SK-N-SH (cell line): ENCODE measurements at regions not wholly inside any gene's neighbourhood (a gene's known extent, or its start where the extent isn't known, plus 50 kb on each side); places are given as distances from the start of the nearest gene placed in this dataset.

ENCODE experiments used
- CHD2 ChIP-seq: fragments of 150-350 bp; IDR thresholded peaks from 2 replicates; pipeline ENCODE4 v1.6.1; 2018; ENCODE audit warnings: low read length; ENCODE audit not compliant: partially characterized antibody
- ELF1 ChIP-seq: IDR thresholded peaks from 2 replicates; pipeline ENCODE4 v1.4.0; 2012
- EP300 ChIP-seq, 2 experiments: IDR thresholded peaks; 2 replicates each; pipeline versions ENCODE4 v1.4.0 to v1.6.1; 2012; ENCODE audit warnings: borderline replicate concordance in 1 of 2, low read depth in 1 of 2, low read length in 1 of 2
- EZH2phosphoT487 ChIP-seq: fragments of 200-600 bp; sonication (generic); IDR thresholded peaks from 2 replicates; pipeline ENCODE4 v1.6.1; 2017; ENCODE audit warnings: low read depth, mixed run types, mild to moderate bottlenecking, antibody characterized with exemption, moderate library complexity, borderline replicate concordance
- GATA2 ChIP-seq: sonication (generic); formaldehyde crosslinking; IDR thresholded peaks from 2 replicates; pipeline ENCODE4 v1.5.0; 2020; ENCODE audit warnings: mild to moderate bottlenecking, missing genetic modification reagents
- POLR2AphosphoS5 ChIP-seq: IDR thresholded peaks from 2 replicates; pipeline ENCODE4 v1.6.1; 2012; ENCODE audit warnings: low read depth, low read length
- YY1 ChIP-seq: IDR thresholded peaks from 2 replicates; pipeline ENCODE4 v1.4.0; 2012; ENCODE audit warnings: low read depth, mild to moderate bottlenecking
- TF ChIP-seq, protein P1 (sequence below): IDR thresholded peaks from 2 replicates; pipeline ENCODE4 v1.6.1; 2012; ENCODE audit warnings: mild to moderate bottlenecking, low read depth, low read length, moderate library complexity
- TF ChIP-seq, protein P2 (sequence below): fragments of 200-600 bp; sonication (generic); IDR thresholded peaks from 2 replicates; pipeline ENCODE4 v1.6.1; 2017; ENCODE audit warnings: antibody characterized with exemption, mild to moderate bottlenecking, moderate library complexity
- TF ChIP-seq, protein P3 (sequence below): fragments of 150-350 bp; IDR thresholded peaks from 2 replicates; pipeline ENCODE4 v1.6.1; 2017; ENCODE audit warnings: antibody characterized with exemption, low read length, low read depth, borderline replicate concordance
- TF ChIP-seq, protein P4 (sequence below): IDR thresholded peaks from 2 replicates; pipeline ENCODE4 v1.4.0; 2012; ENCODE audit warnings: low read depth

DNA sequence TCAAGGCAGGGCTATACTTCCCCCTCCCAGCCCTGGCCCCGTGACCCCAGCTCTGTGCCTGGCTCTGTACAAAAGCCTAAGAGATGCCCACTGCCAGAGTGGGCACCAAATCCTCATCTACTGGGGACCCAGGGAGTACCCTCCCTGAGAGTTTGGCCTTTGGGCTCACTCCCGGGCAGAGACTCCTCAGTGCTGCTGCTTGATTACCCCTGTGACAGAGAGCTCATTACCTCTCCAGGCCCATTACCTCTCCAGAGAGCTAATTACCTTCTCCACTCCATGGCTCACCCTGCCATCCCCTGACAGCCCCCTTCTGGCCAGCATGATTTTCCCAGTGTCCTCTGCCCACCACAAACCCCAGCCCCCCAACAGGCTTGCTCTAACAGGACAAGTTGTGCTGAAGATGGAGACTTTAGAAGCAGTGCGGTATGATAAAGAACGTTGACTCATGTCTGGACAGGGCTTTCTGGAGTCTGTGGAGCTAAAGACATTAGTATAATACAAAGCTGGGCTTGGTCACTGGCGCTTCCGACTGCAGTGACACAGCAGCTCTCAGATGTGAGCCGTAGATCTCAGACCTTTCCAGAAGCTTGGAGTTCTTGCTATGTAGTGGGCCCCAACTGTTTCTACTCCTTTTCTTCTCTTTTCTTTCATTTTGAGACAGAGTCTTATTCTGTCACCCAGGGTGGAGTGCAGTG is 111.3 kb upstream of the KCTD7 start:
- TF ChIP-seq, protein P1, sequence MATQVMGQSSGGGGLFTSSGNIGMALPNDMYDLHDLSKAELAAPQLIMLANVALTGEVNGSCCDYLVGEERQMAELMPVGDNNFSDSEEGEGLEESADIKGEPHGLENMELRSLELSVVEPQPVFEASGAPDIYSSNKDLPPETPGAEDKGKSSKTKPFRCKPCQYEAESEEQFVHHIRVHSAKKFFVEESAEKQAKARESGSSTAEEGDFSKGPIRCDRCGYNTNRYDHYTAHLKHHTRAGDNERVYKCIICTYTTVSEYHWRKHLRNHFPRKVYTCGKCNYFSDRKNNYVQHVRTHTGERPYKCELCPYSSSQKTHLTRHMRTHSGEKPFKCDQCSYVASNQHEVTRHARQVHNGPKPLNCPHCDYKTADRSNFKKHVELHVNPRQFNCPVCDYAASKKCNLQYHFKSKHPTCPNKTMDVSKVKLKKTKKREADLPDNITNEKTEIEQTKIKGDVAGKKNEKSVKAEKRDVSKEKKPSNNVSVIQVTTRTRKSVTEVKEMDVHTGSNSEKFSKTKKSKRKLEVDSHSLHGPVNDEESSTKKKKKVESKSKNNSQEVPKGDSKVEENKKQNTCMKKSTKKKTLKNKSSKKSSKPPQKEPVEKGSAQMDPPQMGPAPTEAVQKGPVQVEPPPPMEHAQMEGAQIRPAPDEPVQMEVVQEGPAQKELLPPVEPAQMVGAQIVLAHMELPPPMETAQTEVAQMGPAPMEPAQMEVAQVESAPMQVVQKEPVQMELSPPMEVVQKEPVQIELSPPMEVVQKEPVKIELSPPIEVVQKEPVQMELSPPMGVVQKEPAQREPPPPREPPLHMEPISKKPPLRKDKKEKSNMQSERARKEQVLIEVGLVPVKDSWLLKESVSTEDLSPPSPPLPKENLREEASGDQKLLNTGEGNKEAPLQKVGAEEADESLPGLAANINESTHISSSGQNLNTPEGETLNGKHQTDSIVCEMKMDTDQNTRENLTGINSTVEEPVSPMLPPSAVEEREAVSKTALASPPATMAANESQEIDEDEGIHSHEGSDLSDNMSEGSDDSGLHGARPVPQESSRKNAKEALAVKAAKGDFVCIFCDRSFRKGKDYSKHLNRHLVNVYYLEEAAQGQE: no peak
- TF ChIP-seq CHD2: no peak
- no peak for TF ChIP-seq GATA2
- TF ChIP-seq, protein P2, sequence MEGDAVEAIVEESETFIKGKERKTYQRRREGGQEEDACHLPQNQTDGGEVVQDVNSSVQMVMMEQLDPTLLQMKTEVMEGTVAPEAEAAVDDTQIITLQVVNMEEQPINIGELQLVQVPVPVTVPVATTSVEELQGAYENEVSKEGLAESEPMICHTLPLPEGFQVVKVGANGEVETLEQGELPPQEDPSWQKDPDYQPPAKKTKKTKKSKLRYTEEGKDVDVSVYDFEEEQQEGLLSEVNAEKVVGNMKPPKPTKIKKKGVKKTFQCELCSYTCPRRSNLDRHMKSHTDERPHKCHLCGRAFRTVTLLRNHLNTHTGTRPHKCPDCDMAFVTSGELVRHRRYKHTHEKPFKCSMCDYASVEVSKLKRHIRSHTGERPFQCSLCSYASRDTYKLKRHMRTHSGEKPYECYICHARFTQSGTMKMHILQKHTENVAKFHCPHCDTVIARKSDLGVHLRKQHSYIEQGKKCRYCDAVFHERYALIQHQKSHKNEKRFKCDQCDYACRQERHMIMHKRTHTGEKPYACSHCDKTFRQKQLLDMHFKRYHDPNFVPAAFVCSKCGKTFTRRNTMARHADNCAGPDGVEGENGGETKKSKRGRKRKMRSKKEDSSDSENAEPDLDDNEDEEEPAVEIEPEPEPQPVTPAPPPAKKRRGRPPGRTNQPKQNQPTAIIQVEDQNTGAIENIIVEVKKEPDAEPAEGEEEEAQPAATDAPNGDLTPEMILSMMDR: no peak
- TF ChIP-seq EP300 (IDR thresholded peaks at IDR 0.05; ENCODE audit: borderline replicate concordance in 1 of 2, low read depth in 1 of 2, low read length in 1 of 2): no peak
- TF ChIP-seq, protein P3, sequence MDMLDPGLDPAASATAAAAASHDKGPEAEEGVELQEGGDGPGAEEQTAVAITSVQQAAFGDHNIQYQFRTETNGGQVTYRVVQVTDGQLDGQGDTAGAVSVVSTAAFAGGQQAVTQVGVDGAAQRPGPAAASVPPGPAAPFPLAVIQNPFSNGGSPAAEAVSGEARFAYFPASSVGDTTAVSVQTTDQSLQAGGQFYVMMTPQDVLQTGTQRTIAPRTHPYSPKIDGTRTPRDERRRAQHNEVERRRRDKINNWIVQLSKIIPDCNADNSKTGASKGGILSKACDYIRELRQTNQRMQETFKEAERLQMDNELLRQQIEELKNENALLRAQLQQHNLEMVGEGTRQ: no peak
- TF ChIP-seq, protein P4, sequence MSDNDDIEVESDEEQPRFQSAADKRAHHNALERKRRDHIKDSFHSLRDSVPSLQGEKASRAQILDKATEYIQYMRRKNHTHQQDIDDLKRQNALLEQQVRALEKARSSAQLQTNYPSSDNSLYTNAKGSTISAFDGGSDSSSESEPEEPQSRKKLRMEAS: no peak
- no peak for TF ChIP-seq EZH2phosphoT487
- no peak for TF ChIP-seq POLR2AphosphoS5
- no peak for TF ChIP-seq ELF1
- TF ChIP-seq YY1: no peak
